ENCODE measurements at regions not wholly inside any gene's neighbourhood (a gene's known extent, or its start where the extent isn't known, plus 50 kb on each side); places are given as distances from the start of the nearest gene placed in this dataset.

GRCh38 chr2:223386189-223386588 is 216.0 kb downstream of the SCG2 start:
- no peak for DNase-seq (ENCODE audit: low read depth in 2 of 2)

- no peak for DNase-seq (ENCODE audit: low read depth in 2 of 2)
Measured at GRCh38 chr2:223386984-223387383, 215.2 kb downstream of the SCG2 start.

- DNase-seq (ENCODE audit: low read depth in 2 of 2), result no peak
Measured at GRCh38 chr2:223389624-223390023, 212.5 kb downstream of the SCG2 start.

- no peak for DNase-seq (ENCODE audit: low read depth in 2 of 2)
Measured at GRCh38 chr2:223396993-223397392, 205.2 kb downstream of the SCG2 start.

- no peak for DNase-seq (ENCODE audit: low read depth in 2 of 2)
Measured at GRCh38 chr2:223399357-223399957, 202.7 kb downstream of the SCG2 start.

- DNase-seq (ENCODE audit: low read depth in 2 of 2), result no peak
Measured at GRCh38 chr2:223404616-223405015, 197.5 kb downstream of the SCG2 start.

- DNase-seq (ENCODE audit: low read depth in 2 of 2), result no peak
Measured at GRCh38 chr2:223414646-223415045, 187.5 kb downstream of the SCG2 start.

- no peak for DNase-seq (ENCODE audit: low read depth in 2 of 2)
Measured at GRCh38 chr2:223415071-223415470, 187.1 kb downstream of the SCG2 start.

GRCh38 chr2:223416815-223417610 is 185.1 kb downstream of the SCG2 start:
- DNase-seq (ENCODE audit: low read depth in 2 of 2), result no peak

- no peak for DNase-seq (ENCODE audit: low read depth in 2 of 2)
Measured at GRCh38 chr2:223418131-223418530, 184.0 kb downstream of the SCG2 start.

GRCh38 chr2:223418604-223419199 is 183.5 kb downstream of the SCG2 start:
- no peak for DNase-seq (ENCODE audit: low read depth in 2 of 2)

GRCh38 chr2:223420048-223420447 is 182.1 kb downstream of the SCG2 start:
- DNase-seq (ENCODE audit: low read depth in 2 of 2), result no peak

GRCh38 chr2:223431479-223431878 is 170.7 kb downstream of the SCG2 start:
- DNase-seq (ENCODE audit: low read depth in 2 of 2), result no peak

GRCh38 chr2:223433461-223433860 is 168.7 kb downstream of the SCG2 start:
- no peak for DNase-seq (ENCODE audit: low read depth in 2 of 2)

- DNase-seq (ENCODE audit: low read depth in 2 of 2), result no peak
Measured at GRCh38 chr2:223437788-223438187, 164.4 kb downstream of the SCG2 start.

- no peak for DNase-seq (ENCODE audit: low read depth in 2 of 2)
Measured at GRCh38 chr2:223439184-223439583, 163.0 kb downstream of the SCG2 start.

GRCh38 chr2:223439786-223440185 is 162.4 kb downstream of the SCG2 start:
- DNase-seq (ENCODE audit: low read depth in 2 of 2), result no peak

GRCh38 chr2:223442847-223443246 is 159.3 kb downstream of the SCG2 start:
- DNase-seq (ENCODE audit: low read depth in 2 of 2), result no peak

- DNase-seq (ENCODE audit: low read depth in 2 of 2), result no peak
Measured at GRCh38 chr2:223450246-223450645, 151.9 kb downstream of the SCG2 start.

- DNase-seq (ENCODE audit: low read depth in 2 of 2), result no peak
Measured at GRCh38 chr2:223457301-223457700, 144.9 kb downstream of the SCG2 start.

GRCh38 chr2:223459328-223459939 is 142.7 kb downstream of the SCG2 start:
- peak; percentile 46 to 52 for DNase-seq (ENCODE audit: low read depth in 2 of 2)

GRCh38 chr2:223460209-223460608 is 142.0 kb downstream of the SCG2 start:
- DNase-seq (ENCODE audit: low read depth in 2 of 2), result no peak
